ENCODE measurements at regions not wholly inside any gene's neighbourhood (a gene's known extent, or its start where the extent isn't known, plus 50 kb on each side); places are given as distances from the start of the nearest gene placed in this dataset.

GRCh38 chr5:35333366-35333765, 103.1 kb upstream of the PRLR start:
- TF ChIP-seq CTCF (IDR thresholded peaks at IDR 0.05) (no peak), POLR2A (IDR thresholded peaks at IDR 0.05) (no peak)

Data from tibial nerve (tissue), 3 donors.